Breast epithelium (tissue), 3 donors: ENCODE measurements at regions not wholly inside any gene's neighbourhood (a gene's known extent, or its start where the extent isn't known, plus 50 kb on each side); places are given as distances from the start of the nearest gene placed in this dataset.

Experiments
- POLR2A ChIP-seq: fragments of 450-650 bp; IDR thresholded peaks from one replicate; pipeline ENCODE4 v1.6.1; 2016; ENCODE audit warnings: antibody characterized with exemption, mild to moderate bottlenecking, moderate library complexity
- POLR2AphosphoS5 ChIP-seq, 3 donors: sonication (generic); formaldehyde crosslinking; IDR thresholded peaks; one replicate each; pipeline ENCODE4 v1.6.1; 2017; ENCODE audit warnings: antibody characterized with exemption in 3 of 3
- TF ChIP-seq, protein P1 (sequence below), 3 donors: fragments of 450-650 bp; IDR thresholded peaks; one replicate each; pipeline ENCODE4 v1.5.1; 2016 to 2017; ENCODE audit warnings: antibody characterized with exemption in 3 of 3, mild to moderate bottlenecking in 3 of 3, moderate library complexity in 3 of 3

GRCh38 chr10:123331438-123331837, 177.2 kb downstream of the BUB3 start:
- TF ChIP-seq, protein P1, sequence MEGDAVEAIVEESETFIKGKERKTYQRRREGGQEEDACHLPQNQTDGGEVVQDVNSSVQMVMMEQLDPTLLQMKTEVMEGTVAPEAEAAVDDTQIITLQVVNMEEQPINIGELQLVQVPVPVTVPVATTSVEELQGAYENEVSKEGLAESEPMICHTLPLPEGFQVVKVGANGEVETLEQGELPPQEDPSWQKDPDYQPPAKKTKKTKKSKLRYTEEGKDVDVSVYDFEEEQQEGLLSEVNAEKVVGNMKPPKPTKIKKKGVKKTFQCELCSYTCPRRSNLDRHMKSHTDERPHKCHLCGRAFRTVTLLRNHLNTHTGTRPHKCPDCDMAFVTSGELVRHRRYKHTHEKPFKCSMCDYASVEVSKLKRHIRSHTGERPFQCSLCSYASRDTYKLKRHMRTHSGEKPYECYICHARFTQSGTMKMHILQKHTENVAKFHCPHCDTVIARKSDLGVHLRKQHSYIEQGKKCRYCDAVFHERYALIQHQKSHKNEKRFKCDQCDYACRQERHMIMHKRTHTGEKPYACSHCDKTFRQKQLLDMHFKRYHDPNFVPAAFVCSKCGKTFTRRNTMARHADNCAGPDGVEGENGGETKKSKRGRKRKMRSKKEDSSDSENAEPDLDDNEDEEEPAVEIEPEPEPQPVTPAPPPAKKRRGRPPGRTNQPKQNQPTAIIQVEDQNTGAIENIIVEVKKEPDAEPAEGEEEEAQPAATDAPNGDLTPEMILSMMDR (IDR thresholded peaks at IDR 0.05): no peak
- TF ChIP-seq POLR2A: no peak
- no peak for TF ChIP-seq POLR2AphosphoS5 (IDR thresholded peaks at IDR 0.05)
